Spleen (tissue), 11 donors: ENCODE measurements at regions not wholly inside any gene's neighbourhood (a gene's known extent, or its start where the extent isn't known, plus 50 kb on each side); places are given as distances from the start of the nearest gene placed in this dataset.
"Not testable (repeated sequence)": the region's sequence is repeated elsewhere in the genome, so short reads cannot be mapped to it uniquely, and the experiment has no call there.

Experiments used
- DNase-seq: peaks from one replicate; pipeline ENCODE4 v3.0.0-alpha.2; 2020
- H3K27ac ChIP-seq, 8 donors: fragments of 200-600 bp; sonication (generic) in 7 of 8; 1 replicate in 4 of 8; 2 replicates in 4 of 8; pipeline versions ENCODE4 v1.5.0 to v1.8.0; 2016 to 2021; ENCODE audit warnings: inconsistent platforms in 4 of 8, mild to moderate bottlenecking in 4 of 8, moderate library complexity in 1 of 8
- H3K27me3 ChIP-seq, 7 donors: fragments of 200-600 bp; sonication (generic) in 6 of 7; replicated peaks in 1 of 7; 1 replicate in 4 of 7; 2 replicates in 3 of 7; pipeline versions ENCODE4 v1.5.0 to v1.8.0; 2016 to 2021; ENCODE audit warnings: inconsistent platforms in 3 of 7, mild to moderate bottlenecking in 1 of 7
- H3K36me3 ChIP-seq, 6 donors: fragments of 200-600 bp; sonication (generic) in 5 of 6; 1 replicate in 4 of 6; 2 replicates in 2 of 6; pipeline versions ENCODE4 v1.5.0 to v1.8.0; 2016 to 2021; ENCODE audit warnings: inconsistent platforms in 2 of 6
- H3K4me1 ChIP-seq, 6 donors: fragments of 200-600 bp; sonication (generic) in 5 of 6; 1 replicate in 3 of 6; 2 replicates in 3 of 6; pipeline versions ENCODE4 v1.5.0 to v1.8.0; 2016 to 2021; ENCODE audit warnings: inconsistent platforms in 3 of 6
- H3K4me3 ChIP-seq, 8 donors: fragments of 200-600 bp; sonication (generic) in 7 of 8; 1 replicate in 4 of 8; 2 replicates in 4 of 8; pipeline versions ENCODE4 v1.5.0 to v1.8.0; 2016 to 2021; ENCODE audit warnings: inconsistent platforms in 4 of 8, mild to moderate bottlenecking in 4 of 8, moderate library complexity in 2 of 8
- H3K9me3 ChIP-seq, 8 donors: fragments of 200-600 bp; sonication (generic) in 7 of 8; 1 replicate in 4 of 8; 2 replicates in 4 of 8; pipeline versions ENCODE4 v1.5.0 to v1.8.0; 2016 to 2021; ENCODE audit warnings: inconsistent platforms in 4 of 8
- CTCF ChIP-seq, 11 experiments: fragments of 200-600 bp in 7 of 11; fragments of 450-650 bp in 4 of 11; sonication (generic) in 4 of 11; IDR thresholded peaks in 8 of 11; conservative IDR thresholded peaks in 3 of 11; 1 replicate in 7 of 11; 2 replicates in 4 of 11; pipeline versions ENCODE4 v1.4.0 to v1.8.0; 2016 to 2021; ENCODE audit warnings: antibody characterized with exemption in 11 of 11, inconsistent platforms in 4 of 11, mild to moderate bottlenecking in 1 of 11
- POLR2A ChIP-seq, 3 donors: fragments of 450-650 bp; IDR thresholded peaks; one replicate each; pipeline ENCODE4 v1.5.1; 2017; ENCODE audit warnings: antibody characterized with exemption in 3 of 3, mild to moderate bottlenecking in 1 of 3
- POLR2AphosphoS5 ChIP-seq, 3 donors: sonication (generic); formaldehyde crosslinking; IDR thresholded peaks; one replicate each; pipeline ENCODE4 v1.5.1; 2017; ENCODE audit warnings: antibody characterized with exemption in 3 of 3
- WGBS, 5 donors: extraction: QIAGEN DNeasy Blood & Tissue Kit in 3 of 5; methylation state at CpG; one replicate each; pipeline versions ENCODE4 v1.1.5 to v1.1.7; 2013 to 2018; 5-methylcytosine and 5-hydroxymethylcytosine counted together
- intact Hi-C: fragments of 100-400 bp; cut with DNase I; formaldehyde crosslinking; loops from one replicate; pipeline ENCODE4 v1.15.0; 2023; ENCODE audit warnings: low total_unique reads
- donor health status: healthy with polysubstance abuse.
- donor health status: DM: no; HTN: no; CAD: no; lungs with moderate emphysema.
- donor health status: DM: no; HTN: no; CAD: no.
- donor health status: Bipolar disorder and iron deficiency.
- donor health status: healthy.
- donor health status: DM: no; HTN: no; CAD: no.
- donor health status: DM: yes; HTN: yes; CAD: no.

- intact Hi-C loops, result no loop called here
- DNase-seq, result no peak
- 12 to 35% (median 25%) methylated on average over 2 of the region's 2 CpGs for WGBS, 5 donors
- Histone ChIP-seq H3K27ac (no peak overlapping the region), H3K36me3 (no peaks in the 10 kb centered on the region), H3K4me1 (no peaks in the 10 kb centered on the region), H3K4me3 (no peak overlapping the region), H3K27me3 (no peaks in the 10 kb centered on the region), H3K9me3 (peaks cover 0 to 19% (median 0%) of the 10 kb centered on the region in 8 donors)
- TF ChIP-seq POLR2AphosphoS5 (IDR thresholded peaks at IDR 0.05), result no peak
- TF ChIP-seq POLR2A (IDR thresholded peaks at IDR 0.05), result no peak
- TF ChIP-seq CTCF (IDR thresholded peaks at IDR 0.05 in 8 of 11, conservative IDR thresholded peaks at IDR 0.05 in 3 of 11), result no peak
These were observed 111.3 kb downstream of the MAGEE1 start for GRCh38 chrX:76538860-76539259.

- intact Hi-C loops, H3K27me3 ChIP-seq, H3K27ac ChIP-seq, H3K9me3 ChIP-seq, DNase-seq, H3K36me3 ChIP-seq, H3K4me3 ChIP-seq, H3K4me1 ChIP-seq: not testable (repeated sequence)
These were observed 115.9 kb downstream of the MAGEE1 start for GRCh38 chrX:76543381-76543780.

GRCh38 chrX:76550016-76550415, 122.5 kb downstream of the MAGEE1 start:
- 52 to 70% (median 58%) methylated on average over 2 to 3 of the region's 3 CpGs for WGBS, 5 donors
- no peak overlapping the region for H3K27ac ChIP-seq
- no peaks in the 10 kb centered on the region for H3K36me3 ChIP-seq
- H3K4me3 ChIP-seq, result no peak overlapping the region
- TF ChIP-seq POLR2A (IDR thresholded peaks at IDR 0.05) (no peak), POLR2AphosphoS5 (IDR thresholded peaks at IDR 0.05) (no peak), CTCF (IDR thresholded peaks at IDR 0.05 in 8 of 11, conservative IDR thresholded peaks at IDR 0.05 in 3 of 11) (no peak)
- peaks cover 3 to 37% (median 22%) of the 10 kb centered on the region in 8 donors for H3K9me3 ChIP-seq
- no peak for DNase-seq
- H3K4me1 ChIP-seq, result no peaks in the 10 kb centered on the region
- intact Hi-C loops, result no loop called here
- H3K27me3 ChIP-seq, result no peaks in the 10 kb centered on the region

- WGBS, 5 donors, result 57 to 87% (median 76%) methylated on average over 2 of the region's 2 CpGs
- no peaks in the 10 kb centered on the region for H3K4me1 ChIP-seq
- intact Hi-C loops, result no loop called here
- no peak for DNase-seq
- no peak overlapping the region for H3K27ac ChIP-seq
- TF ChIP-seq POLR2AphosphoS5 (IDR thresholded peaks at IDR 0.05), result no peak
- TF ChIP-seq POLR2A (IDR thresholded peaks at IDR 0.05), result no peak
- TF ChIP-seq CTCF (IDR thresholded peaks at IDR 0.05 in 8 of 11, conservative IDR thresholded peaks at IDR 0.05 in 3 of 11), result no peak
- no peaks in the 10 kb centered on the region for H3K27me3 ChIP-seq
- H3K4me3 ChIP-seq, result no peak overlapping the region
- H3K36me3 ChIP-seq, result no peaks in the 10 kb centered on the region
- peaks cover 6 to 83% (median 52%) of the 10 kb centered on the region in 8 donors for H3K9me3 ChIP-seq
These were observed 127.8 kb downstream of the MAGEE1 start for GRCh38 chrX:76555269-76555668.

- TF ChIP-seq POLR2A (IDR thresholded peaks at IDR 0.05), result no peak
- no peak for TF ChIP-seq POLR2AphosphoS5 (IDR thresholded peaks at IDR 0.05)
- no peak for TF ChIP-seq CTCF (IDR thresholded peaks at IDR 0.05 in 8 of 11, conservative IDR thresholded peaks at IDR 0.05 in 3 of 11)
- Histone ChIP-seq H3K4me1 (no peaks in the 10 kb centered on the region), H3K27ac (no peak overlapping the region), H3K36me3 (no peaks in the 10 kb centered on the region), H3K4me3 (no peak overlapping the region), H3K9me3 (peaks cover 6 to 87% (median 54%) of the 10 kb centered on the region in 8 donors), H3K27me3 (no peaks in the 10 kb centered on the region)
- intact Hi-C loops, result no loop called here
- WGBS, 5 donors, result 16 to 32% (median 18%) methylated on average over 4 of the region's 4 CpGs
- no peak for DNase-seq
These were observed 128.3 kb downstream of the MAGEE1 start for GRCh38 chrX:76555816-76556215.

GRCh38 chrX:76564842-76565241, 137.3 kb downstream of the MAGEE1 start:
- H3K4me3 ChIP-seq, H3K4me1 ChIP-seq, H3K27ac ChIP-seq, H3K27me3 ChIP-seq, H3K36me3 ChIP-seq, intact Hi-C loops, DNase-seq: not testable (repeated sequence)
- 53 to 86% (median 69%) methylated on average over 5 of the region's 5 CpGs for WGBS, 5 donors
- peaks cover 0 to 56% (median 15%) of the 10 kb centered on the region in 8 donors for H3K9me3 ChIP-seq
